Activated naive CD4-positive, alpha-beta T cell treated with anti-CD3 and anti-CD28 coated beads, Interleukin-2, amount 10 ng/mL, durations not matched to agents 7 days and 5 days (primary cell): ENCODE measurements at regions not wholly inside any gene's neighbourhood (a gene's known extent, or its start where the extent isn't known, plus 50 kb on each side); places are given as distances from the start of the nearest gene placed in this dataset.
"Not testable (repeated sequence)": the region's sequence is repeated elsewhere in the genome, so short reads cannot be mapped to it uniquely, and the experiment has no call there.

ENCODE experiments used
- CTCF ChIA-PET: fragments of 350-600 bp; sonication (Branson Sonifier 250); formaldehyde crosslinking; loops from one replicate; lab custom pipeline; 2021; ENCODE audit warnings: antibody characterized with exemption; lab: Charles Lee
- DNase-seq: peaks from one replicate; pipeline ENCODE4 v3.0.0-alpha.2; 2020
- H3K27ac Mint-ChIP-seq: one replicate; pipeline ENCODE4 v1.8.0; 2021; ENCODE audit warnings: mild to moderate bottlenecking, moderate library complexity, mixed read lengths
- H3K27me3 Mint-ChIP-seq: one replicate; pipeline ENCODE4 v1.8.0; 2021; ENCODE audit warnings: mild to moderate bottlenecking, mixed read lengths
- H3K36me3 Mint-ChIP-seq: one replicate; pipeline ENCODE4 v1.8.0; 2021; ENCODE audit warnings: mixed read lengths
- H3K4me1 Mint-ChIP-seq: one replicate; pipeline ENCODE4 v1.8.0; 2021; ENCODE audit warnings: mixed read lengths
- H3K4me3 Mint-ChIP-seq: one replicate; pipeline ENCODE4 v1.8.0; 2021; ENCODE audit warnings: mild to moderate bottlenecking, moderate library complexity, mixed read lengths
- H3K9me3 Mint-ChIP-seq: one replicate; pipeline ENCODE4 v1.8.0; 2021; ENCODE audit warnings: mixed read lengths

- Mint-ChIP-seq H3K36me3 (no peaks in the 10 kb centered on the region), H3K4me1 (no peaks in the 10 kb centered on the region), H3K4me3 (no peak overlapping the region), H3K9me3 (peaks cover 1% of the 10 kb centered on the region), H3K27ac (no peak overlapping the region), H3K27me3 (no peaks in the 10 kb centered on the region)
- no peak for DNase-seq
- CTCF ChIA-PET, result no interaction called here
These were observed 1347.2 kb downstream of the NLGN4Y start for GRCh38 chrY:15871570-15871969.

GRCh38 chrY:15875881-15876280 is 1351.6 kb downstream of the NLGN4Y start:
- H3K4me3 Mint-ChIP-seq, H3K27me3 Mint-ChIP-seq, CTCF ChIA-PET, H3K27ac Mint-ChIP-seq, H3K9me3 Mint-ChIP-seq, H3K36me3 Mint-ChIP-seq, H3K4me1 Mint-ChIP-seq, DNase-seq: not testable (repeated sequence)

GRCh38 chrY:15903524-15903923 is 1379.2 kb downstream of the NLGN4Y start:
- H3K36me3 Mint-ChIP-seq, H3K9me3 Mint-ChIP-seq, CTCF ChIA-PET, H3K27ac Mint-ChIP-seq, H3K4me1 Mint-ChIP-seq, H3K27me3 Mint-ChIP-seq, DNase-seq, H3K4me3 Mint-ChIP-seq: not testable (repeated sequence)

GRCh38 chrY:15905557-15905956 is 1381.2 kb downstream of the NLGN4Y start:
- H3K27me3 Mint-ChIP-seq, result no peaks in the 10 kb centered on the region
- H3K4me1 Mint-ChIP-seq, result no peaks in the 10 kb centered on the region
- no peak overlapping the region for H3K4me3 Mint-ChIP-seq
- DNase-seq, result no peak
- peaks cover 5% of the 10 kb centered on the region for H3K9me3 Mint-ChIP-seq
- CTCF ChIA-PET, result no interaction called here
- no peak overlapping the region for H3K27ac Mint-ChIP-seq
- no peaks in the 10 kb centered on the region for H3K36me3 Mint-ChIP-seq

GRCh38 chrY:15926499-15926898 is 1402.2 kb downstream of the NLGN4Y start:
- peaks cover 3% of the 10 kb centered on the region for H3K9me3 Mint-ChIP-seq
- CTCF ChIA-PET, result no interaction called here
- no peak overlapping the region for H3K27ac Mint-ChIP-seq
- H3K4me1 Mint-ChIP-seq, result no peaks in the 10 kb centered on the region
- DNase-seq, result no peak
- no peaks in the 10 kb centered on the region for H3K36me3 Mint-ChIP-seq
- H3K4me3 Mint-ChIP-seq, result no peak overlapping the region
- H3K27me3 Mint-ChIP-seq, result no peaks in the 10 kb centered on the region

- H3K4me1 Mint-ChIP-seq, result no peaks in the 10 kb centered on the region
- H3K9me3 Mint-ChIP-seq, result no peaks in the 10 kb centered on the region
- H3K27ac Mint-ChIP-seq, result no peak overlapping the region
- no peaks in the 10 kb centered on the region for H3K36me3 Mint-ChIP-seq
- CTCF ChIA-PET, result no interaction called here
- DNase-seq, result no peak
- no peaks in the 10 kb centered on the region for H3K27me3 Mint-ChIP-seq
- H3K4me3 Mint-ChIP-seq, result no peak overlapping the region
These were observed 1414.5 kb downstream of the NLGN4Y start for GRCh38 chrY:15938791-15939190.

GRCh38 chrY:15951041-15951440 is 1426.7 kb downstream of the NLGN4Y start:
- Mint-ChIP-seq H3K4me1 (no peaks in the 10 kb centered on the region), H3K27ac (no peak overlapping the region), H3K4me3 (no peak overlapping the region), H3K27me3 (no peaks in the 10 kb centered on the region), H3K36me3 (no peaks in the 10 kb centered on the region), H3K9me3 (no peaks in the 10 kb centered on the region)
- CTCF ChIA-PET, result no interaction called here
- DNase-seq, result no peak

GRCh38 chrY:15968800-15969199 is 1444.5 kb downstream of the NLGN4Y start:
- H3K27ac Mint-ChIP-seq, result no peak overlapping the region
- no peak for DNase-seq
- CTCF ChIA-PET, result no interaction called here
- no peaks in the 10 kb centered on the region for H3K36me3 Mint-ChIP-seq
- no peaks in the 10 kb centered on the region for H3K4me1 Mint-ChIP-seq
- H3K4me3 Mint-ChIP-seq, result no peak overlapping the region
- H3K27me3 Mint-ChIP-seq, result no peaks in the 10 kb centered on the region
- H3K9me3 Mint-ChIP-seq, result no peaks in the 10 kb centered on the region

GRCh38 chrY:15973200-15973599 is 1448.9 kb downstream of the NLGN4Y start:
- H3K36me3 Mint-ChIP-seq, result no peaks in the 10 kb centered on the region
- CTCF ChIA-PET, result no interaction called here
- no peak overlapping the region for H3K4me3 Mint-ChIP-seq
- H3K27ac Mint-ChIP-seq, result no peak overlapping the region
- no peaks in the 10 kb centered on the region for H3K27me3 Mint-ChIP-seq
- no peak for DNase-seq
- no peaks in the 10 kb centered on the region for H3K9me3 Mint-ChIP-seq
- no peaks in the 10 kb centered on the region for H3K4me1 Mint-ChIP-seq

GRCh38 chrY:15976771-15977170 is 1452.4 kb downstream of the NLGN4Y start:
- no peaks in the 10 kb centered on the region for H3K36me3 Mint-ChIP-seq
- H3K4me1 Mint-ChIP-seq, result no peaks in the 10 kb centered on the region
- H3K27ac Mint-ChIP-seq, result no peak overlapping the region
- H3K4me3 Mint-ChIP-seq, result no peak overlapping the region
- DNase-seq, result no peak
- H3K27me3 Mint-ChIP-seq, result no peaks in the 10 kb centered on the region
- H3K9me3 Mint-ChIP-seq, result peaks cover 6% of the 10 kb centered on the region
- CTCF ChIA-PET, result no interaction called here

GRCh38 chrY:15978503-15978902 is 1454.2 kb downstream of the NLGN4Y start:
- Mint-ChIP-seq H3K27ac (no peak overlapping the region), H3K4me1 (no peaks in the 10 kb centered on the region), H3K27me3 (no peaks in the 10 kb centered on the region), H3K4me3 (no peak overlapping the region), H3K9me3 (peaks cover 6% of the 10 kb centered on the region), H3K36me3 (no peaks in the 10 kb centered on the region)
- DNase-seq, result no peak
- CTCF ChIA-PET, result no interaction called here

- CTCF ChIA-PET, result no interaction called here
- H3K4me1 Mint-ChIP-seq, result no peaks in the 10 kb centered on the region
- H3K9me3 Mint-ChIP-seq, result peaks cover 6% of the 10 kb centered on the region
- no peak overlapping the region for H3K4me3 Mint-ChIP-seq
- no peaks in the 10 kb centered on the region for H3K36me3 Mint-ChIP-seq
- H3K27me3 Mint-ChIP-seq, result no peaks in the 10 kb centered on the region
- DNase-seq, result no peak
- no peak overlapping the region for H3K27ac Mint-ChIP-seq
These were observed 1460.5 kb downstream of the NLGN4Y start for GRCh38 chrY:15984651-15985398.

GRCh38 chrY:15996014-15996413 is 1471.7 kb downstream of the NLGN4Y start:
- Mint-ChIP-seq H3K27me3 (no peaks in the 10 kb centered on the region), H3K4me3 (no peak overlapping the region), H3K4me1 (no peaks in the 10 kb centered on the region), H3K9me3 (no peaks in the 10 kb centered on the region), H3K27ac (no peak overlapping the region), H3K36me3 (no peaks in the 10 kb centered on the region)
- no peak for DNase-seq
- CTCF ChIA-PET, result no interaction called here

- CTCF ChIA-PET, result no interaction called here
- no peak overlapping the region for H3K4me3 Mint-ChIP-seq
- H3K4me1 Mint-ChIP-seq, result no peaks in the 10 kb centered on the region
- H3K9me3 Mint-ChIP-seq, result no peaks in the 10 kb centered on the region
- no peak for DNase-seq
- H3K27ac Mint-ChIP-seq, result no peak overlapping the region
- H3K27me3 Mint-ChIP-seq, result no peaks in the 10 kb centered on the region
- no peaks in the 10 kb centered on the region for H3K36me3 Mint-ChIP-seq
These were observed 1476.4 kb downstream of the NLGN4Y start for GRCh38 chrY:16000751-16001150.

GRCh38 chrY:16001896-16002295 is 1477.6 kb downstream of the NLGN4Y start:
- Mint-ChIP-seq H3K27me3 (no peaks in the 10 kb centered on the region), H3K4me3 (no peak overlapping the region), H3K27ac (no peak overlapping the region), H3K9me3 (no peaks in the 10 kb centered on the region), H3K4me1 (no peaks in the 10 kb centered on the region), H3K36me3 (no peaks in the 10 kb centered on the region)
- CTCF ChIA-PET, result no interaction called here
- DNase-seq, result no peak
